ENCODE measurements at regions not wholly inside any gene's neighbourhood (a gene's known extent, or its start where the extent isn't known, plus 50 kb on each side); places are given as distances from the start of the nearest gene placed in this dataset.

DNA sequence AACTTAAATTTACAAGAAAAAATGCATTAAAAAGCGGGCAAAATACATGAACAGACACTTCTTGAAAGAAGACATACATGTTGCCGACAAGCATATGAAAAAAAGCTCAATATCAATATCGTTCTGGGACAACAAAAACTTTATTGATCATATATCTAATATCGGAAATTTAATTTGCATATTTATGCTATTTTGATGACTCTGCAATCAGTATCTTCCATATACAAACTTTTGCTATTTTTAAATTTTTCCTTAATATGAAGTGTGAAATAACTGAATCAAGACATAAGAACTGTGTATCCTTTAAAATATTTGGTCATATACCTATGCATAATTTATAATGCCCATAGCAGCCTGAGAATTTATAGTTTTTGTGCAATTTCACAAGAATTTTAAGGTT is 224.6 kb downstream of the ALX1 start:
- TF ChIP-seq CTCF (IDR thresholded peaks at IDR 0.05; ENCODE audit: unreplicated experiment), result no peak
- no peaks in the 10 kb centered on the region for H3K9me3 Mint-ChIP-seq (ENCODE audit: unreplicated experiment)
- H3K27ac Mint-ChIP-seq (ENCODE audit: low read depth, unreplicated experiment), result no peak overlapping the region
- H3K36me3 Mint-ChIP-seq (ENCODE audit: insufficient read depth, unreplicated experiment), result no peaks in the 10 kb centered on the region
- no peaks in the 10 kb centered on the region for H3K4me1 Mint-ChIP-seq (ENCODE audit: insufficient read depth, unreplicated experiment)
- POLR2A ChIA-PET, result no interaction called here
- no TSS peak for BruUV-seq (replicated peaks)
- H3K4me3 Mint-ChIP-seq (ENCODE audit: unreplicated experiment), result no peak overlapping the region
- DNase-seq (ENCODE audit: unreplicated experiment), result no peak
- intact Hi-C loops (cut with micrococcal nuclease), result no loop called here
- H3K27me3 Mint-ChIP-seq (ENCODE audit: insufficient read depth, unreplicated experiment), result no peaks in the 10 kb centered on the region
- CTCF ChIA-PET, result interaction anchor here (0.6 kb wide), 1 partner anchor 647 kb away, joined by 3 read pairs; no protein-coding TSS in a partner anchor

GRCh38 chr12:85507456-85507855 is 227.4 kb downstream of the ALX1 start:
- no TSS peak for BruUV-seq (replicated peaks)

GRCh38 chr12:85509081-85509856 is 229.2 kb downstream of the ALX1 start:
- ChIA-PET CTCF (no interaction called here), POLR2A (interaction anchor here (0.5 kb wide), 1 partner anchor 184 kb away, joined by 3 read pairs; no protein-coding TSS in a partner anchor)
- BruUV-seq (replicated peaks), result no TSS peak
- intact Hi-C loops (cut with micrococcal nuclease), result no loop called here
- TF ChIP-seq CTCF (IDR thresholded peaks at IDR 0.05; ENCODE audit: unreplicated experiment), result no peak
- no peaks in the 10 kb centered on the region for H3K9me3 Mint-ChIP-seq (ENCODE audit: unreplicated experiment)
- H3K27ac Mint-ChIP-seq (ENCODE audit: low read depth, unreplicated experiment), result no peak overlapping the region
- H3K36me3 Mint-ChIP-seq (ENCODE audit: insufficient read depth, unreplicated experiment), result no peaks in the 10 kb centered on the region
- H3K4me1 Mint-ChIP-seq (ENCODE audit: insufficient read depth, unreplicated experiment), result no peaks in the 10 kb centered on the region
- DNase-seq (ENCODE audit: unreplicated experiment), result no peak
- H3K27me3 Mint-ChIP-seq (ENCODE audit: insufficient read depth, unreplicated experiment), result no peaks in the 10 kb centered on the region
- H3K4me3 Mint-ChIP-seq (ENCODE audit: unreplicated experiment), result no peak overlapping the region

More at GRCh38 chr12:85507456-85507855, 227.4 kb downstream of the ALX1 start:
- no peaks in the 10 kb centered on the region for H3K4me1 Mint-ChIP-seq (ENCODE audit: insufficient read depth, unreplicated experiment)
- no peaks in the 10 kb centered on the region for H3K9me3 Mint-ChIP-seq (ENCODE audit: unreplicated experiment)
- H3K27me3 Mint-ChIP-seq (ENCODE audit: insufficient read depth, unreplicated experiment), result no peaks in the 10 kb centered on the region
- intact Hi-C loops (cut with micrococcal nuclease), result no loop called here
- CTCF ChIA-PET, result no interaction called here
- H3K27ac Mint-ChIP-seq (ENCODE audit: low read depth, unreplicated experiment), result no peak overlapping the region
- H3K36me3 Mint-ChIP-seq (ENCODE audit: insufficient read depth, unreplicated experiment), result no peaks in the 10 kb centered on the region
- no peak for DNase-seq (ENCODE audit: unreplicated experiment)
- no peak for TF ChIP-seq CTCF (IDR thresholded peaks at IDR 0.05; ENCODE audit: unreplicated experiment)
- POLR2A ChIA-PET, result no interaction called here
- H3K4me3 Mint-ChIP-seq (ENCODE audit: unreplicated experiment), result no peak overlapping the region

- H3K27me3 Mint-ChIP-seq (ENCODE audit: insufficient read depth, unreplicated experiment), result no peaks in the 10 kb centered on the region
- H3K36me3 Mint-ChIP-seq (ENCODE audit: insufficient read depth, unreplicated experiment), result no peaks in the 10 kb centered on the region
- DNase-seq (ENCODE audit: unreplicated experiment), result no peak
- H3K4me1 Mint-ChIP-seq (ENCODE audit: insufficient read depth, unreplicated experiment), result no peaks in the 10 kb centered on the region
- ChIA-PET CTCF (no interaction called here), POLR2A (interaction anchor here (0.5 kb wide), 1 partner anchor 184 kb away, joined by 3 read pairs; no protein-coding TSS in a partner anchor)
- TF ChIP-seq CTCF (IDR thresholded peaks at IDR 0.05; ENCODE audit: unreplicated experiment), result no peak
- H3K27ac Mint-ChIP-seq (ENCODE audit: low read depth, unreplicated experiment), result no peak overlapping the region
- H3K4me3 Mint-ChIP-seq (ENCODE audit: unreplicated experiment), result no peak overlapping the region
- BruUV-seq (replicated peaks), result no TSS peak
- no peaks in the 10 kb centered on the region for H3K9me3 Mint-ChIP-seq (ENCODE audit: unreplicated experiment)
- intact Hi-C loops (cut with micrococcal nuclease), result no loop called here
Measured at GRCh38 chr12:85509857-85510256, 229.8 kb downstream of the ALX1 start.

Measured in MCF 10A (cell line).